Panc1 (cell line): ENCODE measurements at regions not wholly inside any gene's neighbourhood (a gene's known extent, or its start where the extent isn't known, plus 50 kb on each side); places are given as distances from the start of the nearest gene placed in this dataset.

Source experiments
- ATAC-seq: fragments of 200-7000 bp; cut with Tn5 transposase; 2 replicates; pipeline ENCODE4 v1.9.1; 2020; ENCODE audit warnings: mild to moderate bottlenecking, moderate library complexity
- BruUV-seq: library from RNA; stranded (reverse); fragments of 400-500 nt; replicated peaks from 2 replicates; lab custom pipeline; 2021; lab: Mats Ljungman, UMichigan
- CTCF ChIA-PET: fragments of 300-600 bp; sonication (Branson Sonifier 250); formaldehyde crosslinking; loops from one replicate; lab custom pipeline; 2022; ENCODE audit warnings: antibody characterized with exemption; lab: Charles Lee
- POLR2A ChIA-PET: fragments of 300-600 bp; sonication (Branson Sonifier 250); formaldehyde crosslinking; loops from one replicate; lab custom pipeline; 2022; ENCODE audit warnings: antibody characterized with exemption; lab: Charles Lee
- DNase-seq: peaks from one replicate; pipeline ENCODE4 v3.0.0-alpha.2; 2010; ENCODE audit warnings: low read depth, low spot score
- H3K27ac ChIP-seq: 2 replicates; pipeline ENCODE4 v1.5.1; 2011; ENCODE audit warnings: mild to moderate bottlenecking, low read length, inconsistent platforms
- H3K27me3 ChIP-seq: fragments of 200-500 bp; sonication (Bioruptor generic); 2 replicates; pipeline ENCODE4 v1.6.0; 2014; ENCODE audit warnings: low read length, inconsistent platforms; ENCODE audit not compliant: control insufficient read depth, insufficient read depth
- H3K36me3 ChIP-seq: fragments of 200-500 bp; sonication (Bioruptor generic); 2 replicates; pipeline ENCODE4 v1.5.1; 2014; ENCODE audit warnings: inconsistent platforms, mild to moderate bottlenecking, low read length, moderate library complexity; ENCODE audit not compliant: control insufficient read depth, insufficient read depth
- H3K4me1 ChIP-seq: 2 replicates; pipeline ENCODE4 v1.5.1; 2011; ENCODE audit warnings: inconsistent platforms, mild to moderate bottlenecking, low read length, moderate library complexity; ENCODE audit not compliant: control insufficient read depth, insufficient read depth
- H3K4me3 ChIP-seq, 2 experiments: 2 replicates each; pipeline ENCODE4 v1.5.1; 2011 to 2012; ENCODE audit warnings: low read depth in 2 of 2, low read length in 2 of 2, mild to moderate bottlenecking in 2 of 2, inconsistent platforms in 1 of 2, moderate library complexity in 1 of 2
- H3K9me3 ChIP-seq: fragments of 200-500 bp; sonication (Bioruptor generic); 2 replicates; pipeline ENCODE4 v1.5.1; 2014; ENCODE audit warnings: low read depth, mild to moderate bottlenecking, inconsistent platforms, low read length, moderate library complexity; ENCODE audit not compliant: control insufficient read depth, insufficient read depth
- CTCF ChIP-seq: fragments of 450-650 bp; IDR thresholded peaks from 2 replicates; pipeline ENCODE4 v1.5.1; 2017; ENCODE audit warnings: mild to moderate bottlenecking
- POLR2AphosphoS5 ChIP-seq: IDR thresholded peaks from 2 replicates; pipeline ENCODE4 v1.6.1; 2012; ENCODE audit warnings: mild to moderate bottlenecking, low read depth, low read length, moderate library complexity
- SIN3A ChIP-seq: IDR thresholded peaks from 2 replicates; pipeline ENCODE4 v1.6.1; 2012; ENCODE audit warnings: low read depth, mild to moderate bottlenecking, low read length, moderate library complexity, borderline replicate concordance; ENCODE audit not compliant: insufficient read depth
- TCF7L2 ChIP-seq: IDR thresholded peaks from 2 replicates; pipeline ENCODE4 v1.6.1; 2011; ENCODE audit warnings: mild to moderate bottlenecking, low read depth, low read length, inconsistent platforms
- in situ Hi-C: cut with HindIII; loops from 2 replicates; pipeline ENCODE4 v1.10.0; 2016; ENCODE audit warnings: low sequenced_read_pairs, low pct_unique_long_range_greater_than_20kb
- intact Hi-C: fragments of 100-400 bp; cut with micrococcal nuclease; formaldehyde crosslinking; loops from one replicate; pipeline ENCODE4 v1.10.0; 2022; ENCODE audit not compliant: unreplicated experiment
- TF ChIP-seq, protein P1 (sequence below), 2 experiments: IDR thresholded peaks; 2 replicates each; pipeline ENCODE4 v1.6.1; 2011 to 2012; ENCODE audit warnings: low read depth in 2 of 2, control low read depth in 1 of 2, low read length in 1 of 2, mild to moderate bottlenecking in 1 of 2, moderate library complexity in 1 of 2; ENCODE audit not compliant: insufficient read depth in 1 of 2

DNA sequence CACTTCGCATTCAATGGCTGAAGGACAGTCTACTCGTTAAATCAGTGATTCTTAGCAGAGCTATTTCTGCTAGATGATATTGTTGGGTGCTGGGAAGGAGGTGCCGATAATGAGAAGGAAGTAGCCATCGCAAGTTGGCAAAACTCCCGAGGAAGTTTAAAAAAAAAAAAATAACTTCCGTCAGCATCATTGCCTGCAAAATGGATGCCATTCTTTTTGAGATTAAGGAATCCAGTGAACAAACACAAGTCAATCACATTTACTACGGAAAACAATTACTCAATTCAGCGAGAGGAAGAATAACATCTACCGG is 74.4 kb upstream of the SFMBT2 start:
- POLR2A ChIA-PET = no interaction called here
- ATAC-seq (no peak), DNase-seq (no peak)
- Histone ChIP-seq H3K4me3 (no peak overlapping the region), H3K27me3 (peaks cover 4% of the 10 kb centered on the region), H3K36me3 (no peaks in the 10 kb centered on the region), H3K27ac (no peak overlapping the region), H3K9me3 (no peaks in the 10 kb centered on the region), H3K4me1 (no peaks in the 10 kb centered on the region)
- BruUV-seq = no TSS peak
- CTCF ChIA-PET = no interaction called here
- intact Hi-C loops (no loop called here), in situ Hi-C loops (no loop called here)
- TF ChIP-seq TCF7L2 (no peak), SIN3A (no peak), CTCF (no peak), POLR2AphosphoS5 (no peak)
- TF ChIP-seq, protein P1, sequence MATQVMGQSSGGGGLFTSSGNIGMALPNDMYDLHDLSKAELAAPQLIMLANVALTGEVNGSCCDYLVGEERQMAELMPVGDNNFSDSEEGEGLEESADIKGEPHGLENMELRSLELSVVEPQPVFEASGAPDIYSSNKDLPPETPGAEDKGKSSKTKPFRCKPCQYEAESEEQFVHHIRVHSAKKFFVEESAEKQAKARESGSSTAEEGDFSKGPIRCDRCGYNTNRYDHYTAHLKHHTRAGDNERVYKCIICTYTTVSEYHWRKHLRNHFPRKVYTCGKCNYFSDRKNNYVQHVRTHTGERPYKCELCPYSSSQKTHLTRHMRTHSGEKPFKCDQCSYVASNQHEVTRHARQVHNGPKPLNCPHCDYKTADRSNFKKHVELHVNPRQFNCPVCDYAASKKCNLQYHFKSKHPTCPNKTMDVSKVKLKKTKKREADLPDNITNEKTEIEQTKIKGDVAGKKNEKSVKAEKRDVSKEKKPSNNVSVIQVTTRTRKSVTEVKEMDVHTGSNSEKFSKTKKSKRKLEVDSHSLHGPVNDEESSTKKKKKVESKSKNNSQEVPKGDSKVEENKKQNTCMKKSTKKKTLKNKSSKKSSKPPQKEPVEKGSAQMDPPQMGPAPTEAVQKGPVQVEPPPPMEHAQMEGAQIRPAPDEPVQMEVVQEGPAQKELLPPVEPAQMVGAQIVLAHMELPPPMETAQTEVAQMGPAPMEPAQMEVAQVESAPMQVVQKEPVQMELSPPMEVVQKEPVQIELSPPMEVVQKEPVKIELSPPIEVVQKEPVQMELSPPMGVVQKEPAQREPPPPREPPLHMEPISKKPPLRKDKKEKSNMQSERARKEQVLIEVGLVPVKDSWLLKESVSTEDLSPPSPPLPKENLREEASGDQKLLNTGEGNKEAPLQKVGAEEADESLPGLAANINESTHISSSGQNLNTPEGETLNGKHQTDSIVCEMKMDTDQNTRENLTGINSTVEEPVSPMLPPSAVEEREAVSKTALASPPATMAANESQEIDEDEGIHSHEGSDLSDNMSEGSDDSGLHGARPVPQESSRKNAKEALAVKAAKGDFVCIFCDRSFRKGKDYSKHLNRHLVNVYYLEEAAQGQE (IDR thresholded peaks at IDR 0.05; ENCODE audit: insufficient read depth in 1 of 2, low read depth in 2 of 2, low read length in 1 of 2) = no peak

GRCh38 chr10:7484456-7485243 is 73.8 kb upstream of the SFMBT2 start:
- ATAC-seq (no peak), DNase-seq (no peak)
- TF ChIP-seq, protein P1 (IDR thresholded peaks at IDR 0.05; ENCODE audit: insufficient read depth in 1 of 2, low read depth in 2 of 2, low read length in 1 of 2) = no peak
- Histone ChIP-seq H3K36me3 (no peaks in the 10 kb centered on the region), H3K27ac (no peak overlapping the region), H3K4me1 (no peaks in the 10 kb centered on the region), H3K9me3 (no peaks in the 10 kb centered on the region), H3K27me3 (peaks cover 4% of the 10 kb centered on the region), H3K4me3 (no peak overlapping the region)
- CTCF ChIA-PET = no interaction called here
- POLR2A ChIA-PET = no interaction called here
- in situ Hi-C loops (no loop called here), intact Hi-C loops (no loop called here)
- BruUV-seq = no TSS peak
